ENCODE measurements at regions not wholly inside any gene's neighbourhood (a gene's known extent, or its start where the extent isn't known, plus 50 kb on each side); places are given as distances from the start of the nearest gene placed in this dataset.

- TF ChIP-seq, protein P1, sequence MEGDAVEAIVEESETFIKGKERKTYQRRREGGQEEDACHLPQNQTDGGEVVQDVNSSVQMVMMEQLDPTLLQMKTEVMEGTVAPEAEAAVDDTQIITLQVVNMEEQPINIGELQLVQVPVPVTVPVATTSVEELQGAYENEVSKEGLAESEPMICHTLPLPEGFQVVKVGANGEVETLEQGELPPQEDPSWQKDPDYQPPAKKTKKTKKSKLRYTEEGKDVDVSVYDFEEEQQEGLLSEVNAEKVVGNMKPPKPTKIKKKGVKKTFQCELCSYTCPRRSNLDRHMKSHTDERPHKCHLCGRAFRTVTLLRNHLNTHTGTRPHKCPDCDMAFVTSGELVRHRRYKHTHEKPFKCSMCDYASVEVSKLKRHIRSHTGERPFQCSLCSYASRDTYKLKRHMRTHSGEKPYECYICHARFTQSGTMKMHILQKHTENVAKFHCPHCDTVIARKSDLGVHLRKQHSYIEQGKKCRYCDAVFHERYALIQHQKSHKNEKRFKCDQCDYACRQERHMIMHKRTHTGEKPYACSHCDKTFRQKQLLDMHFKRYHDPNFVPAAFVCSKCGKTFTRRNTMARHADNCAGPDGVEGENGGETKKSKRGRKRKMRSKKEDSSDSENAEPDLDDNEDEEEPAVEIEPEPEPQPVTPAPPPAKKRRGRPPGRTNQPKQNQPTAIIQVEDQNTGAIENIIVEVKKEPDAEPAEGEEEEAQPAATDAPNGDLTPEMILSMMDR (IDR thresholded peaks at IDR 0.05; ENCODE audit: borderline replicate concordance, extremely low read depth, low read length, poor library complexity, severe bottlenecking) = no peak
- TF ChIP-seq EZH2 (IDR thresholded peaks at IDR 0.05; ENCODE audit: borderline replicate concordance, low read depth, low read length, severe bottlenecking) = no peak
Observed at GRCh38 chr10:43960477-43960876, 311.8 kb upstream of the ZNF32 start.
